OCI-LY3 (cell line): ENCODE measurements at regions not wholly inside any gene's neighbourhood (a gene's known extent, or its start where the extent isn't known, plus 50 kb on each side); places are given as distances from the start of the nearest gene placed in this dataset.

Experiments used
- H2AFZ ChIP-seq: fragments of 200-600, 300-600 bp; shearing (Covaris generic); 2 replicates; pipeline ENCODE4 v1.6.0; 2014; ENCODE audit warnings: antibody characterized with exemption, low read depth, low read length
- H3K27ac ChIP-seq: fragments of 200-600, 300-600 bp; sonication (generic); 2 replicates; pipeline ENCODE4 v1.5.1; 2014; ENCODE audit warnings: mild to moderate bottlenecking, low read length, moderate library complexity, mixed read lengths
- H3K27me3 ChIP-seq: fragments of 200-600, 300-600 bp; sonication (generic); 2 replicates; pipeline ENCODE4 v1.6.1; 2014; ENCODE audit warnings: low read depth, low read length, mixed read lengths
- H3K36me3 ChIP-seq: fragments of 200-600, 300-600 bp; sonication (generic); replicated peaks from 2 replicates; pipeline ENCODE3; 2014; ENCODE audit warnings: low read depth, low read length, mixed read lengths
- H3K4me1 ChIP-seq: fragments of 300-600, 200-600 bp; sonication (generic); 2 replicates; pipeline ENCODE4 v1.6.1; 2014; ENCODE audit warnings: low read length, mixed read lengths
- H3K4me2 ChIP-seq: fragments of 200-600, 300-600 bp; sonication (generic); 2 replicates; pipeline ENCODE4 v1.6.1; 2014; ENCODE audit warnings: low read length, mixed read lengths
- H3K4me3 ChIP-seq: fragments of 300-600, 200-600 bp; sonication (generic); 2 replicates; pipeline ENCODE4 v1.5.1; 2014; ENCODE audit warnings: antibody characterized with exemption, mild to moderate bottlenecking, low read length, moderate library complexity
- H3K79me2 ChIP-seq: fragments of 300-600, 200-600 bp; shearing (Covaris generic); 2 replicates; pipeline ENCODE4 v1.6.1; 2014; ENCODE audit warnings: mild to moderate bottlenecking, low read length, mixed read lengths
- H3K9ac ChIP-seq: fragments of 300-600, 200-600 bp; shearing (Covaris generic); 2 replicates; pipeline ENCODE4 v1.6.0; 2014; ENCODE audit warnings: mild to moderate bottlenecking, low read length, moderate library complexity
- H3K9me3 ChIP-seq: fragments of 200-600, 300-600 bp; shearing (Covaris generic); 2 replicates; pipeline ENCODE4 v1.6.1; 2014; ENCODE audit warnings: low read length, mixed read lengths; ENCODE audit not compliant: insufficient read depth
- H4K20me1 ChIP-seq: fragments of 200-600, 300-600 bp; sonication (generic); 2 replicates; pipeline ENCODE4 v1.6.1; 2016; ENCODE audit warnings: low read length, mixed read lengths; ENCODE audit not compliant: insufficient read depth
- CTCF ChIP-seq: fragments of 200-600, 300-600 bp; sonication (generic); IDR thresholded peaks from 2 replicates; pipeline ENCODE4 v1.5.1; 2014; ENCODE audit warnings: antibody characterized with exemption, low read length, low read depth
- EZH2phosphoT487 ChIP-seq: fragments of 200-600 bp; shearing (Covaris generic); IDR thresholded peaks from 2 replicates; pipeline ENCODE4 v1.6.1; 2018; ENCODE audit warnings: antibody characterized with exemption, mixed run types, low read depth

DNA sequence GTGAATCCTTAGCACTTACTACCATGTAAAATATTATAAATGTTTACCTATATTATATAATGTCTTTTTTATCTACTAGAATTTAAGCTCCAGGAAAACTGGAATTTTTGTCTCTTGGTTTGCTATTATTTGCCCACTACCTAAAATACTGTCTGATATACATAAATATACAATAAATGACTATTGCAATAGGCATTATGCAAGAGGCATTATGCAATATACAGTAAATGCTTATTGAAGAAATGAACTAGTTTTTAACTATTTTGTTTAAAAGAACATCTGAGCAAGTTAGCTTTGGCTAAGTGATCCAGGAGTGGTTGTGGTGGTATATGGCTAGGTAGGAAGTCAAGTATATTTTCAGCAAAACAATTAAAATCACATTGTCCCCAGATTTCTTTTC lies 640.2 kb upstream of the PKN2 start:
- Histone ChIP-seq H3K4me3 (no peak overlapping the region), H3K4me1 (no peaks in the 10 kb centered on the region), H3K4me2 (no peak overlapping the region), H3K27ac (no peak overlapping the region), H3K27me3 (no peaks in the 10 kb centered on the region), H3K9me3 (0 out of 2 replicates have a peak, but pooled peaks cover 5% of the 10 kb centered on the region), H3K36me3 (no peaks in the 10 kb centered on the region), H2AFZ (no peak overlapping the region), H4K20me1 (no peaks in the 10 kb centered on the region), H3K79me2 (no peaks in the 10 kb centered on the region), H3K9ac (no peak overlapping the region)
- TF ChIP-seq CTCF (no peak), EZH2phosphoT487 (no peak)

- TF ChIP-seq CTCF (no peak), EZH2phosphoT487 (no peak)
- Histone ChIP-seq H2AFZ (no peak overlapping the region), H3K27me3 (no peaks in the 10 kb centered on the region)
These were observed 631.9 kb upstream of the PKN2 start for GRCh38 chr1:88052167-88052566.

GRCh38 chr1:88053065-88053464 lies 631.0 kb upstream of the PKN2 start:
- Histone ChIP-seq H3K4me3 (no peak overlapping the region), H3K27me3 (no peaks in the 10 kb centered on the region), H3K4me1 (no peaks in the 10 kb centered on the region), H3K36me3 (no peaks in the 10 kb centered on the region), H3K27ac (no peak overlapping the region), H2AFZ (no peak overlapping the region), H3K4me2 (no peak overlapping the region), H4K20me1 (no peaks in the 10 kb centered on the region), H3K9ac (no peak overlapping the region), H3K79me2 (no peaks in the 10 kb centered on the region), H3K9me3 (no peaks in the 10 kb centered on the region)
- no peak for TF ChIP-seq CTCF
- TF ChIP-seq EZH2phosphoT487 = no peak

More at GRCh38 chr1:88052167-88052566, 631.9 kb upstream of the PKN2 start:
- Histone ChIP-seq H3K9me3 (no peaks in the 10 kb centered on the region), H3K9ac (no peak overlapping the region), H3K27ac (no peak overlapping the region), H4K20me1 (no peaks in the 10 kb centered on the region), H3K36me3 (no peaks in the 10 kb centered on the region), H3K4me2 (no peak overlapping the region), H3K4me1 (no peaks in the 10 kb centered on the region), H3K79me2 (no peaks in the 10 kb centered on the region), H3K4me3 (no peak overlapping the region)

DNA sequence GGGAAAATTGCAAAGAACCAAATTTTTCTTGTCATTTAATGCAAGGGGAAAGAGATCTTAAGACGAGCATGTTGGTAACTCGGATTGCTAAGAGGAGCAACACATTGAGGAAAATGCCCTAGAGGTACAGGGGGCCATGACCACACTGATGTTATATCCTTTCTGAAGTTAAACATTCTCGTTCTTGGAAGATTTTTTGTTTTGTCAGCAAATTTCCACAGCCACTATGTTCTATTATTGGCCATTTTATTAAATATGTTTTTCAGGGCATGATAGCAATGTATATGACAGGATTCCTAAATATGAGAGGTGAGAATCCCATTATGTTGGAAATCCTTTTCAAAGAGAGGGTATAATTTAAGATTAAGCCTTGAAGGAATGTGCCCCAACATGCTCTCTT lies 627.2 kb upstream of the PKN2 start:
- TF ChIP-seq CTCF (no peak), EZH2phosphoT487 (no peak)
- Histone ChIP-seq H3K9me3 (no peaks in the 10 kb centered on the region), H3K27ac (no peak overlapping the region), H3K36me3 (no peaks in the 10 kb centered on the region), H2AFZ (no peak overlapping the region), H3K79me2 (no peaks in the 10 kb centered on the region), H3K4me3 (no peak overlapping the region), H3K4me2 (no peak overlapping the region), H3K27me3 (no peaks in the 10 kb centered on the region), H3K4me1 (no peaks in the 10 kb centered on the region), H4K20me1 (no peaks in the 10 kb centered on the region), H3K9ac (no peak overlapping the region)
